H1 (cell line): ENCODE measurements at regions not wholly inside any gene's neighbourhood (a gene's known extent, or its start where the extent isn't known, plus 50 kb on each side); places are given as distances from the start of the nearest gene placed in this dataset.

Experiments used
- CTCF ChIP-seq, 3 experiments: IDR thresholded peaks; 1 replicate in 2 of 3; 2 replicates in 1 of 3; pipeline versions ENCODE4 v1.5.1 to v1.6.1; 2011; ENCODE audit warnings: low read length in 3 of 3, mild to moderate bottlenecking in 3 of 3, inconsistent platforms in 2 of 3, low read depth in 1 of 3, moderate library complexity in 1 of 3; ENCODE audit not compliant: insufficient read depth in 1 of 3; ENCODE audit errors: control extremely low read depth in 1 of 3
- GTF2F1 ChIP-seq: IDR thresholded peaks from 2 replicates; pipeline ENCODE4 v1.6.1; 2012; ENCODE audit warnings: low read depth, low read length, improper control_type of control experiment, borderline replicate concordance
- JUND ChIP-seq: IDR thresholded peaks from 2 replicates; pipeline ENCODE4 v1.6.1; 2011; ENCODE audit warnings: mild to moderate bottlenecking, improper control_type of control experiment, low read length
- KDM1A ChIP-seq: fragments of 200-600, 300-600 bp; sonication (generic); IDR thresholded peaks from 2 replicates; pipeline ENCODE4 v1.7.1; 2016; ENCODE audit warnings: mild to moderate bottlenecking, low read length, borderline replicate concordance
- POLR2A ChIP-seq, 2 experiments: IDR thresholded peaks; 1 replicate in 1 of 2; 2 replicates in 1 of 2; pipeline ENCODE4 v1.6.1; 2011; ENCODE audit warnings: low read depth in 2 of 2, low read length in 2 of 2, mild to moderate bottlenecking in 2 of 2; ENCODE audit errors: control extremely low read depth in 1 of 2
- RAD21 ChIP-seq, 2 experiments: IDR thresholded peaks in 1 of 2; conservative IDR thresholded peaks in 1 of 2; 2 replicates each; pipeline ENCODE4 v1.6.1; 2011; ENCODE audit warnings: low read depth in 2 of 2, low read length in 2 of 2, improper control_type of control experiment in 1 of 2, inconsistent platforms in 1 of 2, mild to moderate bottlenecking in 1 of 2, moderate library complexity in 1 of 2
- RBBP5 ChIP-seq: IDR thresholded peaks from 2 replicates; pipeline ENCODE4 v1.7.1; 2012; ENCODE audit warnings: low read depth, mild to moderate bottlenecking, inconsistent platforms, low read length, moderate library complexity, borderline replicate concordance
- SIN3A ChIP-seq, 2 experiments: IDR thresholded peaks in 1 of 2; conservative IDR thresholded peaks in 1 of 2; 2 replicates each; pipeline ENCODE4 v1.6.1; 2011 to 2012; ENCODE audit warnings: low read length in 2 of 2, improper control_type of control experiment in 1 of 2, low read depth in 1 of 2, mild to moderate bottlenecking in 1 of 2
- SP2 ChIP-seq: IDR thresholded peaks from 2 replicates; pipeline ENCODE4 v1.6.1; 2012; ENCODE audit warnings: mild to moderate bottlenecking, low read length, inconsistent platforms
- TAF1 ChIP-seq: IDR thresholded peaks from 2 replicates; pipeline ENCODE4 v1.6.1; 2011; ENCODE audit warnings: mild to moderate bottlenecking, low read depth, low read length

- TF ChIP-seq CTCF (IDR thresholded peaks at IDR 0.05; ENCODE audit: control extremely low read depth in 1 of 3, insufficient read depth in 1 of 3, low read depth in 1 of 3, low read length in 3 of 3) (no peak), RBBP5 (no peak), SIN3A (conservative IDR thresholded peaks at IDR 0.05 in 1 of 2, IDR thresholded peaks at IDR 0.05 in 1 of 2; ENCODE audit: low read depth in 1 of 2, low read length in 2 of 2) (no peak), GTF2F1 (no peak), RAD21 (IDR thresholded peaks at IDR 0.05 in 1 of 2, conservative IDR thresholded peaks at IDR 0.05 in 1 of 2; ENCODE audit: low read depth in 2 of 2, low read length in 2 of 2) (no peak), JUND (no peak), TAF1 (no peak), SP2 (no peak), POLR2A (IDR thresholded peaks at IDR 0.05; ENCODE audit: control extremely low read depth in 1 of 2, low read depth in 2 of 2, low read length in 2 of 2) (no peak), KDM1A (no peak)
Measured at GRCh38 chr5:159630545-159630944, 285.7 kb upstream of the ADRA1B start.
